Suppressor macrophage treated with lipopolysaccharide for 4 hours (primary cell): ENCODE measurements at regions not wholly inside any gene's neighbourhood (a gene's known extent, or its start where the extent isn't known, plus 50 kb on each side); places are given as distances from the start of the nearest gene placed in this dataset.

Source experiments
- DNase-seq: peaks from one replicate; pipeline ENCODE4 v3.0.0-alpha.2; 2020

GRCh38 chr20:56841346-56841908, 212.3 kb downstream of the TFAP2C start:
- DNase-seq = no peak

DNA sequence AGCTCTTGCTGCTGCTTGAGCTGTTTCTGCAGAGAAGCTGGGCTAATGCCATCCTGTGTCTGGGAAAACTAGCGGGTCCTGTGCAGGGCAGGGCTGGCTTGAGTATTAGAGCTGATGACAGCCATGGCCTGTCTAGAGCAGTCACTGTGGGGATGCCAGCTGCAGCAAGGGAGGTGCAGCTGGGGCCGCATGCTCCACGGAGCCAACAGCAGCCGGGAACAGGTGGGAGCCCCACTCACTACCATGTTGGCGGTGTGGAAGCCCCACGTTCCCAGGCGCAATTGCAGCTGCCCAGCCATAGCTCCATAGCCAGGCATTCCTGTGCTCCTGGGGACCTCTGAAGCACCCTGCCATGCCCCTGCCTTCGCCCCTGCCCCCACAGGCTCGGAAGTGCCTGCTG, 212.9 kb downstream of the TFAP2C start:
- no peak for DNase-seq

DNA sequence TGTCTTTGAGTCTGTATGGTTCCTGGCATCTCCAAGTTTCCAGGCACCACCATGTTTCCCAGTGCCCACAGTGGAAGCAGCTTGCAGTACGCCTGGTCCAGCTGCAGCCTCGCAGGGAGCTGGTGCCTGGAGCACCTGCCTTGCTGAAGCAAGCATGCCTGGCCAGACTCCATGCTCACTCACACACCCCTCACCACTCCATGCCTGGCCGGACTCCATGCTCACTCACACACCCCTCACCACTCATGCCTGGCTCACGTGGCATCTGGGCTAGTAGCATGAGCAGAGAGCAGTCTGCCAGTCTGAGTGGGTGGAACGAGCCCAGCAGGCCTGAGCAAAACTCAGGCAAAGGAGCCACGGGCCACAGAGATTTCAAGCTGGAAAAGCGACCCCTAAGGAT, 214.3 kb downstream of the TFAP2C start:
- no peak for DNase-seq

- DNase-seq = no peak
Observed at GRCh38 chr20:56843817-56844216, 214.7 kb downstream of the TFAP2C start.

- DNase-seq = no peak
Observed at GRCh38 chr20:56845546-56846086, 216.5 kb downstream of the TFAP2C start.

DNA sequence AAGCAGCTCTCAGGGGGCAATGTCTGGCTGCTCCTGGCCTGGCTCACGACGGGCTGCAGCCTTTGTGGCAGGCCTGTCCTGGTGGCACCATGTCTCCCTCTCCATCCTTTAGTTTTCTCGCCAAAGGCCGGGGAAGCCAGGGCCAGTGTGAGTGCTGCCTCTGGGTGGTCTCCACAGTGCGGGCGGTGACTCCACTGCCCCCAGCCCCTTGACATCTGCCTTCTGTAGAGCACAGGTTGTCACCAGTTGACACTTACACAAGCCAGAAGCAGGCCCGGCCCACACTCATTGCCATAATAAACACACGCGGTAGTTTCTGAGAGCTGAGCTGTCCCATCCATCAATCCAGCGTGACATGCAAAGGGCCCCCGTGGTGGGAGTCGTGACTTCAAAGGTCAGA, 219.5 kb downstream of the TFAP2C start:
- DNase-seq = no peak

DNA sequence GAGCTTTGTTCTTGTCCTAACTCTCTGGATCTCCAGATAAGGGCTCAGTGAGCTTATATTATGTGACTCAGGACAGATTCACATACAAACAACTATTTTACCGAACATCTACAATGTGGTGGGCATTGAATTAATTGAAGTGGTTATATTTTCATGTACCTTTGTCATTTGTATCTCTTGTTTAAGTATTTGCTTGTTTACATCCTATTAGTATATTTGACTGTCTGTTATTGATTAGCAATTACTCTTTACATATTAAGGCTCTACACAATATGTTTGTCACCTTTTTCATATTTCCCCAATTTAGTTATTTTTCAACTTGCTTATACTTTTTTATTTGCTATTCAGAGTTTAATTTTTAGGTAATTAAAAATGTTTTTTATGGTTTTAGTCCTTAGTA, 222.4 kb downstream of the TFAP2C start:
- DNase-seq = no peak

- DNase-seq = no peak
Observed at GRCh38 chr20:56855708-56856107, 226.6 kb downstream of the TFAP2C start.

DNA sequence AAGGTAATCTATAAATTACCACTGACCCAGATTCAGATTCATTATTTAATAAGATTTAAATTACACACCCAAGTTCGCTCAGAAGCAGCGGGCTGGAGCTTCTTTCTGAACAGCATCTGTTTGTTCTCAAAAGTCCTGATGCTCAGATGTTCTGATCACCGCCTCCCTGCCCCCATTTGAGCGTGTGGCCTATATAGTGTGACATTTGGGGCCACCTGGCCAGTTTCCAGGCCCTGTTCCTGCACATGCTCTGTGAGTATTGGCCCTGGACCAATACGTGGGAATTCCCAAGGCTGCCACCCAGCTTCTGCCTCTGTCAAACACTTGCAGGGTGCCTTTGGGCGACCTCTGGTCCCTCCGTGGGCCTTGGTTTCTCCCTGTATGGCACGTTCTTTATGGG, 228.8 kb downstream of the TFAP2C start:
- no peak for DNase-seq

- DNase-seq = no peak
Observed at GRCh38 chr20:56859039-56859800, 230.1 kb downstream of the TFAP2C start.

GRCh38 chr20:56859801-56860261, 230.7 kb downstream of the TFAP2C start:
- no peak for DNase-seq

DNA sequence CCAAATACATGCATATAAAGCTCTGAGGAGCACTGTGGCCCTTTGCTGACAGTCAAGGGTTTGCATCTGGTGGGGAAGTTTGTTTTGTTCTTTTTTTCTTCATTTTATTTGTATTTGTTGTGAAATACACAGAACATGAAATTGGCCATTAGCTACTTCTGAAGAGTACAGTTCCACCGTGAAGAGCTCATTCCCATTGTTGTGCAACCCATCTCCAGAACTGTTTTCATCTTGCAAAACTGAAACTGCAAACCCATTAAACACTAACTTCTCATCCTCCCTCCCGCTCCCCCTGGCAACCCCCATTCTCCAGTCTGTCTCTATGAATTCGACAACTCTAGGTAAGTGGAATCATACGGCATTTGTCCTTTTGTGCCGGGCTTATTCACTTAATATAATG, 231.3 kb downstream of the TFAP2C start:
- no peak for DNase-seq

- DNase-seq = no peak
Observed at GRCh38 chr20:56861590-56861989, 232.5 kb downstream of the TFAP2C start.

DNA sequence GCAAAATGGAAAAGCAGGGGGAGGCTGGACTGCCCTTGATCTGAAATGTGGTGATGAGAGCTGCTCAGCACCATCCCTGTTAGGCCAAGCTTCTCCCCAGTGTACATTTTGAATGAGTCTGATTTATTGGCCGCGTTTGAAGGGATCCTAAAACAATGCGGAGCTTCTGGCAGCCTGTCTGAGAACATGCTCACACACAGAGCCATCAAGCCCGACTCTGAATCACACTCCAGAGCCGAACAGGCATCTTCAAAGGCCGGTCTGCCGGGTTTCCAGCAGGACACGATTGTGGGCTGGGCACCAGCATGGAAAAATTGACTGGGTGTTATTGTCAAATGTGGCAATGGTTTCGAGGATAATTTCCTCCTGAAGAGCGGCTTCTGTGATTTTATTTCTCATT, 235.9 kb downstream of the TFAP2C start:
- no peak for DNase-seq

- no peak for DNase-seq
Observed at GRCh38 chr20:56867128-56867527, 238.0 kb downstream of the TFAP2C start.

GRCh38 chr20:56868746-56869145, 239.6 kb downstream of the TFAP2C start:
- DNase-seq = no peak

- DNase-seq = no peak
Observed at GRCh38 chr20:56870271-56870670, 241.2 kb downstream of the TFAP2C start.

DNA sequence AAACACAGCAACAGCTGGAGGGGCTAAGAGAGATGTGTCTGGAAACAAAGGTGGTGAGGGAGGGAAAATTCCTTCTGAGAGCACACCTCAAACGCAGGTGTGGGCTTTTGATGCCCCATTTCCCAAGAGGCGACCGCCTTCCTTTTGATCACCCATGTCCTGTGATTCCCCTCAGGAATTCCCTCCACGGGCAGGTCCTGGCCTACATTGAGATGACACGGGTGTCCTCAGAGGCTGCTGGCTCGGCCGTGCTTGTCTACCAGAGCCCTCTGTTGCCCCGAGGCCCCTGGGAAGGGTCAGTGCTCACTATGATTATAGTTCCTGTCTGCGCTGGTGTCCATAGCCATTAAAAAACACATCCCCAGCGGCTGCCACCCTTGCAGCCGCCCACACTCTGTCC, 242.6 kb downstream of the TFAP2C start:
- DNase-seq = no peak

- no peak for DNase-seq
Observed at GRCh38 chr20:56872620-56873458, 243.7 kb downstream of the TFAP2C start.

DNA sequence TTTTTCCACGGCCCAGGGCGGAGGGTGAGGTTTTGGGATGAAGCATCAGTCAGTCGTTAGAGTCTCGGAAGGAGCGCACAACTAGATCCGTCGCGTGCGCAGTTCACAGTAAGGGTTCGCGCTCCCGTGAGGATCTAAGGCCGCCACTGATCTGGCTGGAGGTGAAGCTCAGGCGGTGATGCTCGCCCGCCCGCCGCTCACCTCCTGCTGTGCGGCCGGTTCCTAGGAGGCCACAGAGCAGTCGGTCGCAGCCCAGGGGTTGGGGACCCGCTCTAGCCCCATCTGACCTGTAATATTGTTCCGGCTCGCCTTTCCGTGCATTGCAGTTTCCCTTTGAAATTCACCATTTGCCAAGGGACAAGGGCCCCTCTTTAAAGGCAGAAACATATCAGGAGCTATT, 244.7 kb downstream of the TFAP2C start:
- DNase-seq = no peak

GRCh38 chr20:56875052-56875659, 246.1 kb downstream of the TFAP2C start:
- DNase-seq = no peak

DNA sequence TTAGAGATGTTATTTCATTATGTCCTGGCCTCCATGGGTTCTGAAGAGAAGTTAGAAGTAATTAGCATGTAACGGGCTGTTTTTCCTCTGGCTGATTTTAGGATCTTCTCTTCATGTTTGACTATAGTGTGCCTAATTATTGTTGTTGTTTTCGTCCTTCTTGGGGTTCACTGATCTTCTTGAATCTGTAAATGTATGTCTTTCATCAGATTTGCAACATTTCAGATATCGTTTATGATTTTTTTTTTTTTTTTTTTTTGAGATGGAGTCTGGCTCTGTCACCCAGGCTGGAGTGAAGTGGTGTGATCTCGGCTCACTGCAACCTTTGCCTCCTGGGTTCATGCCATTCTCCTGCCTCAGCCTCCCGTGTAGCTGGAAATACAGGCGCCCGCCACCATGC, 246.7 kb downstream of the TFAP2C start:
- no peak for DNase-seq

DNA sequence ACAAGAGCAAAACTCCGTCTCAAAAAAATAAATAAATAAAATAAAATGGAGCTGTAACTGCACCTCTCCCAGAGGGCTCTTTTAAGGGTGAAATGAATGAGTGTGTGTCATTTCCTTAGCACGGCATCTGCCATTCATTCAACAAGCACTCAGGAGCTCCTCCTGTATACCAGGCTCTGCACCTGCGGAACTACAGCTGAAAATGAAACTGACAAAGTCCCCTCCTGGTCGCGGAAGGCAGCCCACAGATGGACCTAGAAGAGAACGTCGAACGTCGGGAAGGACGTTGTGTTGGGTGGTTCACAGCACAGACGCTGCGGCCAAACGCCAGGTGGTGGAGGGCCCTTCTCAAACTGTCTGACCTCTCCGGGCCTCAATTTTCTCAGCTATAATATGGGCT, 256.4 kb downstream of the TFAP2C start:
- DNase-seq = no peak
